ENCODE measurements at regions not wholly inside any gene's neighbourhood (a gene's known extent, or its start where the extent isn't known, plus 50 kb on each side); places are given as distances from the start of the nearest gene placed in this dataset.

- TF ChIP-seq EP300 (IDR thresholded peaks at IDR 0.05; ENCODE audit: low read depth) (no peak), CTCF (IDR thresholded peaks at IDR 0.05) (no peak), POLR2A (IDR thresholded peaks at IDR 0.05) (no peak)
These were observed 192.8 kb upstream of the APCDD1 start for GRCh38 chr18:10261344-10262276.
